SK-N-MC (cell line): ENCODE measurements at regions not wholly inside any gene's neighbourhood (a gene's known extent, or its start where the extent isn't known, plus 50 kb on each side); places are given as distances from the start of the nearest gene placed in this dataset.

Source experiments
- DNase-seq: peaks from one replicate; pipeline ENCODE4 v3.0.0-alpha.2; 2011; ENCODE audit warnings: low read depth, low spot score
- H3K27ac ChIP-seq: fragments of 200-600 bp; sonication (generic); 2 replicates; pipeline ENCODE4 v1.5.1; 2016; ENCODE audit warnings: mixed run types
- H3K36me3 ChIP-seq: fragments of 200-600 bp; sonication (generic); 2 replicates; pipeline ENCODE4 v1.6.1; 2017; ENCODE audit warnings: antibody characterized with exemption, low read length, mixed read lengths; ENCODE audit not compliant: insufficient read depth
- H3K4me3 ChIP-seq: fragments of 200-600 bp; sonication (generic); 2 replicates; pipeline ENCODE4 v1.5.1; 2016
- H3K9ac ChIP-seq: fragments of 200-600 bp; sonication (generic); 2 replicates; pipeline ENCODE4 v1.8.0; 2017; ENCODE audit warnings: mixed run types, mixed read lengths; ENCODE audit not compliant: insufficient read length
- H3K9me3 ChIP-seq: fragments of 200-600 bp; sonication (generic); 2 replicates; pipeline ENCODE4 v1.6.1; 2017; ENCODE audit warnings: low read depth, mild to moderate bottlenecking, antibody characterized with exemption, low read length, moderate library complexity, mixed read lengths
- EZH2 ChIP-seq: fragments of 200-600 bp; sonication (generic); IDR thresholded peaks from one replicate; pipeline ENCODE4 v1.6.1; 2017; ENCODE audit warnings: antibody characterized with exemption
- FOXP2 ChIP-seq: optimal IDR thresholded peaks from 2 replicates; pipeline ENCODE3; 2011; ENCODE audit warnings: mild to moderate bottlenecking, moderate library complexity; ENCODE audit not compliant: insufficient read depth; ENCODE audit errors: extremely low read length, control extremely low read depth
- POLR2AphosphoS5 ChIP-seq: IDR thresholded peaks from 2 replicates; pipeline ENCODE4 v1.6.1; 2012; ENCODE audit warnings: mild to moderate bottlenecking, low read depth, low read length, borderline replicate concordance

DNA sequence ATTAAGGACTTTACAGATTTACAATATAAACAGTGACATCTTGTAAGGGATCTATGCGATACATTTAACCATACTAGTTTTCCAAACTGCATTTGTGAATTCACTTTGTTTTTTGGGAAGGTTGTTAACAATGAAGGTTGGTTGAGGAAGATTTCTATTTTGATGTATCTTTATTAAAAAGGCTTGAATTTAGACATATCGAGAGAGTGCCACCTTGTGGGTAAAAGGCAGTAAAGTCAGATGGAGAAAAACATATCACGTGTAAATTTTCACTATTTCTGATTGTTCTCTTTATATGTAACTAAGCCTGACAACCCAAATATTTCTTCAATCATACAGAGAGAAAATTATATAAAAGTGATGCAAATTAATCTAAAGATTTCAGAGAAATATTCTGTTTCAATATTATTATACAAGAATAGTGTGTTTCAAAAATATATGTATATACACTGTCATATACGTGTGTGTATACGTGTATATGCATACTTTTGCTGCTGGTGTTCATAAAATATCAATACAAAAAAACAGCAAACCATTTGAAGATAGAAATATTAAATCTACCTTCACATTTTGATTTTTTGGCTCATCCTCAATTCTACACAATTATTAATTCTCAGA lies 988.6 kb downstream of the SORCS1 start:
- no peaks in the 10 kb centered on the region for H3K36me3 ChIP-seq
- no peak overlapping the region for H3K4me3 ChIP-seq
- H3K27ac ChIP-seq, result no peak overlapping the region
- H3K9me3 ChIP-seq, result no peaks in the 10 kb centered on the region
- no peak overlapping the region for H3K9ac ChIP-seq
- TF ChIP-seq EZH2 (no peak), POLR2AphosphoS5 (no peak), FOXP2 (no peak)
- no peak for DNase-seq

DNA sequence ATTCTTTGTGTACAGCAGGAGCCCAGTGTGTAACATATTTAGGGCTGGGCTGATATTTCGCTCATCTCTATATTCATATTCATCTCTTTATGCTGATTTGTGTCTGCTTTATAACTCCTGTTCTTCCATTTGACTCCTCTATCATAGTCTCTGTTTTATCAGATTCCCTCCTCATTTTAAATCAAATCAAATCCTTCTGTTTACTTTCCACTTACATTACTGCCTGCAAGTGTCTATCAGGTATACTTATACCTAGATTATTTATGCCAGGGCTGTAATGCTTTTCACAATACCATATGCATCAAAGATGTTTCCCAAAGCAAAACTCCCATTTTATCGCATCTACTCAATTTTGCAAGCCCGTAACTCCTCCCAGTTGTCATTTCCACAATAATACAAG lies 990.7 kb downstream of the SORCS1 start:
- H3K36me3 ChIP-seq, result no peaks in the 10 kb centered on the region
- no peak overlapping the region for H3K27ac ChIP-seq
- H3K9ac ChIP-seq, result no peak overlapping the region
- no peak for TF ChIP-seq POLR2AphosphoS5
- TF ChIP-seq EZH2, result no peak
- no peak for TF ChIP-seq FOXP2
- no peaks in the 10 kb centered on the region for H3K9me3 ChIP-seq
- no peak for DNase-seq
- H3K4me3 ChIP-seq, result no peak overlapping the region

DNA sequence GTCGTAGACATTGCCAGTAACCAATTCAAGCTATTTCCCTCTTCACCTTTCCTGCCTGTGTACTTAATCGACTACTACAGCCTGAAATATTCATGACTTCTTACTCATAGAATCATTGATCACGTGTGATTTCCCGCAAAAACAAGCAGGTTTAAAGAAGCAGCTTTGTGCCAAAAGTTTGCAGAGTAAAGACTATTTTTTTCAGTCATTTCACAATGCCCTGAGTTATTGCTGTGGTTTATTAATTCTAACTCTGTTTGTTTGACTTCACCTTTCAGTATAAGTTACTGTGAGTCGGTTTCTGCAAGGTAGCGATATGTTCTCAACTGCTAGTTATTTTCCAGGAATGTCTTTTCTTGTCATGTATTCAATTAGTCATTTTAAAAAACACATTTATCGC lies 995.3 kb downstream of the SORCS1 start:
- no peak for DNase-seq

DNA sequence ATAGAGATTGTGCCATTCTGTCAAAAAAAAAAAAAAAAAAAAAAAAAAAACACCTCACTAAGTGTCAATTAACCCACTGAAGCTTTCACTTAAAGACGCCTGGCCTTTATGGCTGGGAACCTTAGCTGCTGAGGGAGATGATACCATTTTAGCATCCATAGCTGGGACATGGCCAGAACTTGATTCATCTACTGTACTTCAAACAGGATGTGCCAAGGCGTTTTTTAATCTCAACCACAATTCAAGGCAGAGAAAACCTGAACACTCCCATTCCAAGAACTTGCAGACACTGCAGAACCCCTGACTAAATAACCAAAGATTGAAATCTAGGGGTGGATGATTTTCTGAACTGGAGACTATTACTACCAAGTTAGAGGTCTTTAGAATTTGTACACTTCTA lies 996.6 kb downstream of the SORCS1 start:
- Histone ChIP-seq H3K36me3 (no peaks in the 10 kb centered on the region), H3K27ac (no peak overlapping the region), H3K4me3 (no peak overlapping the region), H3K9me3 (no peaks in the 10 kb centered on the region), H3K9ac (no peak overlapping the region)
- no peak for DNase-seq
- TF ChIP-seq FOXP2 (no peak), EZH2 (no peak), POLR2AphosphoS5 (no peak)

More for the DNA sequence above, 995.3 kb downstream of the SORCS1 start:
- Histone ChIP-seq H3K27ac (no peak overlapping the region), H3K9ac (no peak overlapping the region), H3K9me3 (no peaks in the 10 kb centered on the region), H3K4me3 (no peak overlapping the region), H3K36me3 (no peaks in the 10 kb centered on the region)
- no peak for TF ChIP-seq POLR2AphosphoS5
- no peak for TF ChIP-seq EZH2
- no peak for TF ChIP-seq FOXP2

DNA sequence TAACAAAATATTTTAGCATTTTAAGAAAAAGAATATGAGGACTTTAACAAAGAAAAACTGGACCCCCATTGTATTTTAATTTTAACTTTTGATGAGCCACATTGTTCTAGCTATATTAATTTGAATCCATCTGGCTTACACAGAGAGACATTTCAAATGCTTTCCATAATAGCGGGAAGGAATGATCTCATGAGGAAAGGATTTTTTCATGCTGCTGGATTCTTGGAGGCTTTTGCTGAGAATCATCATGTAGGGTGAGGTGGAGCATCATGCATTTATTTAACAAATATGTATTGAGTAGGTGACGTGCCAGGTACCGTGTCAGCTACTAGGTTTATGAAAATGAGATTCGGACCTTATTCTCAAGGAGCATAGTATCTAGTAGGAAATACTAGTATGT lies 1006.3 kb downstream of the SORCS1 start:
- DNase-seq, result no peak
- TF ChIP-seq POLR2AphosphoS5, result no peak
- TF ChIP-seq EZH2, result no peak
- TF ChIP-seq FOXP2, result no peak
- Histone ChIP-seq H3K36me3 (no peaks in the 10 kb centered on the region), H3K9me3 (no peaks in the 10 kb centered on the region), H3K9ac (no peak overlapping the region), H3K27ac (no peak overlapping the region), H3K4me3 (no peak overlapping the region)

DNA sequence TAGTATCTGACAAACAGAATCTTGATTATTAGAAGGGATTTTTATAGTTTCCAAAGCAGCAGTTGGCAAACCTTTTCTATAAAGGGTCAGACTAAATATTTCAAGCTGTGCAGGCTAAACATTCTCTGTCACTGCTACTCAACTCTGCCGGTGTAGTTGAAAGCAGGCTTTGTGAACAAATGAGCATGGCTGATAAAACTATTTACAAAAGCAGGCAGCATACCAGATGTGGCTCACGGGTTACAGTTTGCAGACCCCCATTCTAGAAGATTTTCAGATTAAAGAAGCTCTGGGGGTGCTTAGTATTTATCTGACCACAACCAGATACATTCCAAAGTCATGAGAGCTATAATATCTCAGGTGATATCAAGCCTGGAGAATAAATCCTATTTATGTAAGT lies 1017.5 kb downstream of the SORCS1 start:
- Histone ChIP-seq H3K36me3 (no peaks in the 10 kb centered on the region), H3K27ac (no peak overlapping the region), H3K9me3 (no peaks in the 10 kb centered on the region), H3K9ac (no peak overlapping the region), H3K4me3 (no peak overlapping the region)
- no peak for DNase-seq
- TF ChIP-seq EZH2, result no peak
- no peak for TF ChIP-seq POLR2AphosphoS5
- TF ChIP-seq FOXP2, result no peak

DNA sequence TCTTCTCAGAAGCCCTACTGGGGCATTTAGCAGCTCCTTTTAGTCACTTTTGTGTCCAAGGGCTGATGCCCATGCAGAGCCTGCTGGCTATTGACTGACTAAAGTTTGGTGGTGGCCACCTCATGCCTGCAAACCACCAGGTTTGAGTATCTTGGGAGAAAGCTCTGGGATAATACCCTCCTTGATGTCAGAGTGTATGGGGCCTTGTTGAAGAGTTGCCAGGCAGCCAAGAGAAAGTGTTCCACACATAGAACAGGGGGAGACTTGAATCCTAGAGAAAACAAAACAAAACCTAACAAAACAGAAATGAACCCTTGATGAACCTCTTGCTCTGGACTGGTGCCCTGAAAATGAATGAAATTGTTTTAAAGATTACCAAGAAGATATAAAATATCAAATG lies 1024.6 kb downstream of the SORCS1 start:
- Histone ChIP-seq H3K4me3 (no peak overlapping the region), H3K9me3 (no peaks in the 10 kb centered on the region)
- TF ChIP-seq POLR2AphosphoS5 (no peak), FOXP2 (no peak), EZH2 (no peak)

DNA sequence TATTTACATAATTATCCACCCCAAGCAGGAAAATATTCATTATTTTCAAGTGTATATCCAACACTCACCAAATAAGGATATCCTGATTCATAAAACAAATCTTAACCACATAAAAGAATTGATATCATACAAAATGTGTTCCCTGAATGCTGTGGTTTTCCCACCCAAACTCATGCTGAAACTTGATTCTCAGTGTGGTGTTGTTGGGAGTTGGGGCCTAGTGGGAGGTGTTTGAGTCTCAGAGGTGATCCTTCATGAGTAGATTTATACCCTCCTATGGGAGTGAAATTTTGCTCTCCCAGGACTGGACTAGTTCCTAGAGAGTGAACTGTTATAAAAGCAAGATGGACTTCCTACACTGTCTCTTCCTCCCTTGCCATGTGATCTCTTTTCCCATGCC lies 1028.3 kb downstream of the SORCS1 start:
- no peak for DNase-seq
- Histone ChIP-seq H3K27ac (no peak overlapping the region), H3K36me3 (no peaks in the 10 kb centered on the region), H3K9ac (no peak overlapping the region), H3K9me3 (no peaks in the 10 kb centered on the region), H3K4me3 (no peak overlapping the region)
- no peak for TF ChIP-seq FOXP2
- TF ChIP-seq EZH2, result no peak
- TF ChIP-seq POLR2AphosphoS5, result no peak

More for the DNA sequence above, 1024.6 kb downstream of the SORCS1 start:
- no peak for DNase-seq
- Histone ChIP-seq H3K36me3 (no peaks in the 10 kb centered on the region), H3K27ac (no peak overlapping the region), H3K9ac (no peak overlapping the region)

DNA sequence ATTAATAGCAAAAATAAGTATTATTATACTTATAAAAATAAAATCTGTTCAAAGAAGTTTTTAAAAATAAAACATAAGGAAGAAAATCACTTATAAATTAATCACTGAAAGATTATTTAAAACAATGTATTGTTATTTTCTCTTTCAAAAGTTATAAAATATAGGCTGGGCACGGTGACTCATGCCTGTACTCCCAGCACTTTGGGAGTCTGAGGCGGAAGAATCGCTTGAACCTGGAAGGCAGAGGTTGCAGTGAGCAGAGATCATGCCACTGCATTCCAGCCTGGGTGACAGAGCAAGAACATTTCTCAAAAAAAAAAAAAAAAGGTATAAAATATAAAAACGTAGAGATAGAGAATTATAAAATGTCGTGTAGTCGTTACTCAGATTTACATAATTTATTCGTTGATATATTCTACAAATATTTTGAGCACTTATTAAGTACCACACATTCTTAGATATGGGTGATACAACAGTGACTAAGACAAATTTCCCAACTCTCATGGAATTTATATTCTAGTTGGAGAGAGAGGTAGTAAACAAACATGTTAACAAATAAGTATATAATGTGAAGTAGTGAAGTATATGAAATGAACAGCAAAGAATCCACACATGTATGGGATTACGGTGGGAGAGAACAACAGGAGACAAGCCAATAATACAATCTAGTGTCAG lies 1030.0 kb downstream of the SORCS1 start:
- Histone ChIP-seq H3K9ac (no peak overlapping the region), H3K27ac (no peak overlapping the region), H3K9me3 (no peaks in the 10 kb centered on the region), H3K36me3 (no peaks in the 10 kb centered on the region), H3K4me3 (no peak overlapping the region)
- TF ChIP-seq POLR2AphosphoS5 (no peak), FOXP2 (no peak), EZH2 (no peak)
- no peak for DNase-seq
